ENCODE measurements at regions not wholly inside any gene's neighbourhood (a gene's known extent, or its start where the extent isn't known, plus 50 kb on each side); places are given as distances from the start of the nearest gene placed in this dataset.

GRCh38 chr2:15760232-15760910 lies 168.7 kb downstream of the DDX1 start:
- no peak for TF ChIP-seq CTCF (IDR thresholded peaks at IDR 0.05; ENCODE audit: low read depth, low read length)
- DNase-seq, result no peak
- H3K27me3 ChIP-seq (ENCODE audit: insufficient read depth, low read depth, severe bottlenecking), result no peaks in the 10 kb centered on the region

GRCh38 chr2:15761056-15761455 lies 169.4 kb downstream of the DDX1 start:
- no peak for DNase-seq
- H3K9me3 ChIP-seq (ENCODE audit: severe bottlenecking), result no peaks in the 10 kb centered on the region
- no peak for TF ChIP-seq CTCF (IDR thresholded peaks at IDR 0.05; ENCODE audit: low read depth, low read length)
- no peak overlapping the region for H3K4me3 ChIP-seq (ENCODE audit: low read depth, low read length)
- H3K27ac ChIP-seq, result no peak overlapping the region
- no peaks in the 10 kb centered on the region for H3K27me3 ChIP-seq (ENCODE audit: insufficient read depth, low read depth, severe bottlenecking)
- no peaks in the 10 kb centered on the region for H3K36me3 ChIP-seq

More at GRCh38 chr2:15760232-15760910, 168.7 kb downstream of the DDX1 start:
- Histone ChIP-seq H3K9me3 (ENCODE audit: severe bottlenecking) (peaks cover 6% of the 10 kb centered on the region), H3K27ac (no peak overlapping the region), H3K4me3 (ENCODE audit: low read depth, low read length) (no peak overlapping the region), H3K36me3 (no peaks in the 10 kb centered on the region)

GRCh38 chr2:15761910-15762309 lies 170.2 kb downstream of the DDX1 start:
- Histone ChIP-seq H3K4me3 (ENCODE audit: low read depth, low read length) (no peak overlapping the region), H3K36me3 (no peaks in the 10 kb centered on the region), H3K27ac (no peak overlapping the region), H3K27me3 (ENCODE audit: insufficient read depth, low read depth, severe bottlenecking) (no peaks in the 10 kb centered on the region), H3K9me3 (ENCODE audit: severe bottlenecking) (no peaks in the 10 kb centered on the region)
- TF ChIP-seq CTCF (IDR thresholded peaks at IDR 0.05; ENCODE audit: low read depth, low read length), result no peak
- DNase-seq, result no peak

DNA sequence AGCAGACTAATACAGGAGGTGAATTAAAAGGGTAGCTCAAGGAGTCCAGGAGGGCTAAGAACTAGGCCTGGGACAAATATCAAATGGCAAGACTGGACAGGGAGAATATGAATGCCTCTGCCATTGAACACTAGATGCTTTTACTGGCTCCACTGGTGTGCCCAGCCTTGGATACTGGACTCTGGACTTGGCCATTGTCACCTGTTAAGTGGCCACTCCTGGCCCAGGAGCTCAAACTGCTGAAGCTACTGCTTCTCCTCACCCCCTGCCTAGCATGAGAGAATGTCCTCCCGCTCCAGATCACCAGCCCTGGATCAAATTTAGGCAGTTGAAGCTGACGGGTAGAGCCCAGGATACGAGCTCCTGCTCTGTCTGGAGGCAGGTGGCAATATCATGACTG lies 170.8 kb downstream of the DDX1 start:
- Histone ChIP-seq H3K4me3 (ENCODE audit: low read depth, low read length) (no peak overlapping the region), H3K9me3 (ENCODE audit: severe bottlenecking) (no peaks in the 10 kb centered on the region), H3K36me3 (no peaks in the 10 kb centered on the region), H3K27me3 (ENCODE audit: insufficient read depth, low read depth, severe bottlenecking) (no peaks in the 10 kb centered on the region), H3K27ac (no peak overlapping the region)
- no peak for DNase-seq
- no peak for TF ChIP-seq CTCF (IDR thresholded peaks at IDR 0.05; ENCODE audit: low read depth, low read length)

DNA sequence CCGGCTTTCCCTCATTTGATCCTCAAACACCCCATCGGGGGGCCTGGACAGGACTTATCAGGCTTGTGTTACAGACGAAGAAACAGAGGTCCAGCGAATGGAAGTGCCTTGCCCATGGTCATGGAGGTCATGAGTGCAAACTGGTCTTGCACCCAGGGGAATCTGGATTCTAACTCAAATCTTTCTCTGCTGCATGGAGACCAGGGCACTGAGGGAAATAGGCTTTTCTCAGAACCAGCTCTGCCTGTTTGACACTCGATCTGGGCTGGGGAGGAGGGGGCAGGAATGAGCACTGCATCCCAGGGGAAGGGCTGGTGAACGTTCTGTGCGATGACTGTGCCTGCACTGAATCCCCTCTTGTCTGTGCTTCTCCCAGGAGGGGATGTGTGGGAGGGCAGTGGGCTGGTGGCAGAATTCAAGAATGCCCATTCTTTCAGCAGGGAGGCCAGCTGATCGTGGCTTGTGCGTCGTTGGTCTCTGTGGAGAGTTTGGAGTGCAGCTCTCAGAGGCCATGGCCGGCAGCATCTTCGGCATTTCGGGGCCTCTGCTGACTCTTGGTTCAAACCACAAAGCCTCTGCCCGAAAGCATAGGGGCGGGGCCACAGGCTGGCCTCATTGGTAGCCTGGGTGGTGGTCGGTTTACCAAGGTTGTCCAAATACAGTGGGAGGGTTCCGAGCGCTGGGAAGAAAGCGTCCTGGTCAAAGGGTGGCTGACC lies 171.6 kb downstream of the DDX1 start:
- no peak overlapping the region for H3K4me3 ChIP-seq (ENCODE audit: low read depth, low read length)
- H3K27me3 ChIP-seq (ENCODE audit: insufficient read depth, low read depth, severe bottlenecking), result no peaks in the 10 kb centered on the region
- H3K36me3 ChIP-seq, result no peaks in the 10 kb centered on the region
- no peak overlapping the region for H3K27ac ChIP-seq
- TF ChIP-seq CTCF (IDR thresholded peaks at IDR 0.05; ENCODE audit: low read depth, low read length), result no peak
- DNase-seq, result no peak
- H3K9me3 ChIP-seq (ENCODE audit: severe bottlenecking), result no peaks in the 10 kb centered on the region
